Right kidney (tissue), 1 donor: ENCODE measurements at regions not wholly inside any gene's neighbourhood (a gene's known extent, or its start where the extent isn't known, plus 50 kb on each side); places are given as distances from the start of the nearest gene placed in this dataset.
"Not testable (repeated sequence)": the region's sequence is repeated elsewhere in the genome, so short reads cannot be mapped to it uniquely, and the experiment has no call there.

Experiments
- DNase-seq: peaks from one replicate; pipeline ENCODE4 v3.0.0-alpha.2; 2016

DNA sequence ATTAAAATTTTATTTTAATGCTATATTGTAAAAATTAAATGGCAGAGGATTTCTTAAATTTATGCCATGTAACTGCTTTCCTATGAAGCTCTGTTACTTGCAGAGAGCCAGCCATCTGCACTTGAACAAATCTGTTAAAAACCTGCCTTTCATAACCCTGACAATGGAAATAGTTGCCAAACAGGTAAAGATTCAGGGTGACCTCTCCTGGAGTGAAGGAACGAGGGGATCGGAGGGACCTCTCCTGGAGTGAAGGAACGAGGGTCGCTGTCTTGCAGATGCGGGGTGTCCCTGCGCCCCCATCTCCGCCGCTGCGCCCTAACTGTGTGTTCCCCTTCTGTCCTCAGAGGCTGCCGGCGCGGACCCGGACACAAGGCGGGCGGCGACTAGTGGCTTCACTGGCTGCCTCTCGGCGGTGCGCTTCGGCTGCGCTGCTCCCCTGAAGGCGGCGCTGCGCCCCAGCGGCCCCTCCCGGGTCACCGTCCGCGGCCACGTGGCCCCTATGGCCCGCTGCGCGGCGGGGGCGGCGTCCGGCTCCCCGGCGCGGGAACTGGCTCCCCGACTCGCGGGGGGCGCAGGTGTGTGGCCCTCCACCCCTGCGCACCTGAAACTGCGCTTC, 295.9 kb upstream of the SPATA31A3 start:
- DNase-seq = not testable (repeated sequence)

DNA sequence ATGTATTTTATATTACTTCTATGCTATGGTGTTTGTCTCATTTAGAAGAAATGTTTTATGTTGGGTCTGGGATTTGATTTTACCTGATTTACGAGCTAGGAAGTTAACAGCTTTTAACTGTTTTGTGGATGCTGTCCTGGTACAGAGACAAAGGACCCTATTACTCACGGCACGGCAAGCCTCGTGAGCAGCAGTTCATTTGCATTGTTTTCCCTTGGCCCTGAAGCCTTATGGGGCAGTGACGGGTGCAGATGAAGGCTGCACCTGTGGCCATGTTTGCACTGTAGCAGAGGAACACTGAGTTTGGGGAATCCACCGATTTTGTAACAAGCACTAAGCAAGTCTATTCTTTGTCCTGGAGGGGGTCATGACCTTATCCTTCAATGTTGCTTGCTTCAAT, 291.9 kb upstream of the SPATA31A3 start:
- not testable (repeated sequence) for DNase-seq

DNA sequence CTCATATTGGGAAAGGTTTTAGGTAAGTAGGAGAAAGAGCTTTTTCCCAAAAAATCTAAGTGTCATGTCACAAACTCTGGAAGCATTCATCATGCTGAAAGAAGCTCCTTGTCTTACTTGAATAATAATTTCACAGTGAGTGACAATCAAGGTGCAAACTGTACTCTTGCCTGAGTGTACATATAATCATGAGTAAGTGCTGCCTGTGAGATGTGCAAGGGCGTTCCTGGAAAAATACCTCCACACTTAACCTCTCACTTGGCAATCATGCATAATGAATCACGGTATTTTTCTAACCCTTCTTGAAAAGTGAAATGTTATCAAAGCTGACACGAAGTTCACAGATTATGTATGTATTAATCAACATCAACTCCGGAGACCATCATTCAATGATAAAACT, 289.2 kb upstream of the SPATA31A3 start:
- not testable (repeated sequence) for DNase-seq

DNA sequence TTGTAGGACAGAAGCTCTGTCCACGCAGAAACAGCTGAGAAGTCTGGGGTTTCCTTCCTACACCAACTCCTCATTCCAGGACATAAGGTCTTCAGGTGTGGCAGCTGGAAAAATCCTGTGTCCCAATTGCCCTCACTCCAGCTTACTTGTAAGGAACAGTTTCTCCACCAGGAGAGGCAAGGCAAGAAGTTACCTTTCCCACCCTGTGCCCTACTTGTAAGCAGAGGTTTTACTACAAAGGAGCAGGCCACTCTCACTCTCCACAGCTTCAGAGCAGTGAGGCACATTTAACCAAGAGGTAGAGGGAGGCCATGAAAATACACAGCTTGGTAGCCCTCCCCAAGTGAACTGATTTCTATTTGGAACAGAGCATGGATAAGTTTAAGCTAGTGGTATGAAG, 277.3 kb upstream of the SPATA31A3 start:
- DNase-seq = not testable (repeated sequence)

DNA sequence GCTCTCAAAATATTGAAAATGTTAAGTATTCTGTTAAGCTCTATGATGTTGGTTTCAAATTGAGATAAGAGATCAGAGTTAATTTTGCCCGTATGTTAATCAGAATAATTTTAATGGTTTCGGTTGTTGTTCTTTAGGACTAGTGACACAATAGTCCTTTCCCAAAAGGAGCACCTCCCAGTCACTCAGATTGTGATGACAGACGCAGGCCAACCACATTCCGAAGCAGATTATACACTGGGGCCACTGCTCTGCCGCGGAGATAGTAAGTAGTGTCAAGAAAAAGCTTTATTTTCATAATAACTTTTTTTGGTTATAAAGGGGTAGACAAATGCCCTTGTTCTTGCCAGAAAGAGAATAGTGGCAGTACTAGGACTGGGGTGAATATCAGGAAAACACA, 265.5 kb upstream of the SPATA31A3 start:
- DNase-seq = not testable (repeated sequence)

DNA sequence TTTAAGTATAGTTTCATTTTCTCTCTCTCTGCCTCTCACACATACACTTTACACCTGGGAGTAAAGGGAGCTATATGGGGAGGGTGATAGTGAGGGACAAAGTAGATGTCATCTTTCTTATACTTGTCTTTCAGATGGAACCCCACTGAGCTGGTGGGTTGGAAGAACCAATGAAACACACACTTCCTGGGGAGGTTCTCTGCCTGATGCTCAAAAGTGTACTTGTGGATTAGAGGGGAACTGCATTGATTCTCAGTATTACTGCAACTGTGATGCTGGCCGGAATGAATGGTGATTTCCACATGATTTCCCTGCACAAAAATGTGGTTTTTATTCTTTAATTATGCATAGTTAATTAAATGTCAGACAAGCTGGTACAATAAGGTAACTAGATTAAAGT, 256.6 kb upstream of the SPATA31A3 start:
- DNase-seq = not testable (repeated sequence)

DNA sequence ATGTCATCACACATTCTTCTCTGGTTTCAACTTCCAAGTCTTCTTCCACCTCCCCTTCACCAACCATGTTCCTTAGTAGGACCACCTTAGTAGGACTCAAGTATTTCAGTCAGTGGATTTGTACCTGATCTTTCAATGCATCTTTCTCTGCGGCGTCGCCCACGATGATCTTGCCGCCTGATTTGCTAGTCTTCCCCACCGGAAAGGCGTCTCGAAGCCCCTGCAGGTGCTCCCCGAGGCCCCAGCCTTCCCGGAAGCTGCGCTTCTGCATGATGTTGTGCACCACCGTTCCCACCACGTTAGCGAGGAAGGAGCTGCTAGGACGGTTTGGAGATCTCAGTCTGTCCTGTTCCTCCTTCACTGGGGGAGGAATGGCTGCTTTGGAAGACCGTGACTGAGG, 219.7 kb upstream of the SPATA31A3 start:
- not testable (repeated sequence) for DNase-seq

DNA sequence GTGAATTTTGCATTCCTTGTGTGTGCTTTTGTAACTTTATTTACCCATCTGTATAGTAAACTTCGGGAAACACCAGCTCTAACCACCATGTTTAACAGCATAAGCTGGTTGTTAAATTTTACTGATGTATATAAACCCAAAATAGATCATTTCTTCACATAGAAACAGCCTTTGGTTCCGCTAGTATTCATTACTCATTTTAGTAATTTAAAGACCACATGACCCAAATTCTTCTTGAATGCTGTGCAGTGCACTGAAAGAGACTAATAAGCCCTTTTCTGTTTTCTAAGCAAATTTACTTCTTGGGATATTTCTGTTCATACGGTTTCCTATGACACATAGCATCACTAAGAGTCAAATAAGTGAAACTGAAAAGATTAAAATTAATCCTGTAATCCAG, 218.5 kb upstream of the SPATA31A3 start:
- not testable (repeated sequence) for DNase-seq

DNA sequence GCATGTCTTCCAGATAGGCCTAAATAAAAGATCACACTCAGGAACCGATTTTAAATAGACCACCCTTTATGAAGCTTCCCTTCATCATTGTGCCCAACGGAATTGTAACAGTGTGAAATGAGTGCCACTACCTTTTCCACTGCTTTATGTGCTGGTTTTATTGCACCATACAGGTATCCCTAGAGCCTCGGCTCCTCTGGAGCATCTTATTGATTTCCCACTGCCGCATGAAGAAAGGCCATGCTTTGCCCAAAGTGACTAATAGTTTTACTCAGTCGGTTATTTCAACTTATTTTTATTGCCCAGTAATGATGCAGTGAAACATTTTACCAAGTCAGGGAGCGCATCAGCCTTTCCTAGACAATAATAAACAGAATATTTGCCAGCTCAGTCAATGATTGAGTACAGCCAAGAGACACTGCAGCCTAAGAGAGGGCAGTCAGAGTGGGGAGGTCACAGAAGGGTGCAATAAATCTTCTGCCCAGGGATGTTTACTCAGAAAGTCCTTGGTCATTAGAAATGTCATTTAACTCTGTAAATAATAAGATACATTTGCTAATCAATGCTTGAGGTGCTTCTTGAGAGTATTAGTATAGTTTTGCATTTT, 216.6 kb upstream of the SPATA31A3 start:
- DNase-seq = not testable (repeated sequence)

DNA sequence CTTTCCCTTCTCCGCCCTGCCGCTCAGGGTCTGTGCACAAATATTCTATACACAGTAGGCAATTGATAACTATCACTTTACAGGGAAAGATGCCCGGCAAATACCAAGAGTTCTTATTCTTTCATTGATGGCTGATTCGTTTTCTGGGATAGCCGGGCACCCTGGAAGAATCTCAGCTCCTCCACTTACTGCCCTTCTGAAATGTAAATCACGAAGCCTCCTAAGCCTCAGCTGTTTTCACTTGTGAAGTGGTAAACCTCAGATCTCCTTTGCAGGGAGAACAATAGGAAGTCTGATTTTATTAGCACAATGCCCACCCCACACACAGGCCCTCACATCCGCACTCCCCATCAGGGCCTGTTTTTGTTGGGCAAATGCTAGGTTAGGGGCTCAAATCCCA, 203.8 kb upstream of the SPATA31A3 start:
- not testable (repeated sequence) for DNase-seq

DNA sequence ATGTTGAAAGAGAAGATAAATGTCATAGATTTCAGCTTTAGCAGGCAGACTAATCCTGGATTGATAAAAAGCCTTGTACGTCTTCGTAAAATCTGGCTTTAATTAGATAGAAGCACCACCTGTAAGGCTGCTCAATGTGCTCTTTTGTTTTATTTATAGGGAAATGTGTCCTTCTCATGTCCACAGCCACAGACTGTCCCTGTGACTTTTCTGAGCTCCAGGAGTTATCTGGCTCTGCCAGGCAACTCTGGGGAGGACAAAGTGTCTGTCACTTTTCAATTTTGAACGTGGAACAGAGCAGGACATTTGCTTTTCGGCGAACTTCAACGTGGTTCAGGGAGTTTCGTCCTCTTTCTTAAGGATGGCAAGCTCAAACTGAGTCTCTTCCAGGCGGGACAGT, 203.0 kb upstream of the SPATA31A3 start:
- not testable (repeated sequence) for DNase-seq

DNA sequence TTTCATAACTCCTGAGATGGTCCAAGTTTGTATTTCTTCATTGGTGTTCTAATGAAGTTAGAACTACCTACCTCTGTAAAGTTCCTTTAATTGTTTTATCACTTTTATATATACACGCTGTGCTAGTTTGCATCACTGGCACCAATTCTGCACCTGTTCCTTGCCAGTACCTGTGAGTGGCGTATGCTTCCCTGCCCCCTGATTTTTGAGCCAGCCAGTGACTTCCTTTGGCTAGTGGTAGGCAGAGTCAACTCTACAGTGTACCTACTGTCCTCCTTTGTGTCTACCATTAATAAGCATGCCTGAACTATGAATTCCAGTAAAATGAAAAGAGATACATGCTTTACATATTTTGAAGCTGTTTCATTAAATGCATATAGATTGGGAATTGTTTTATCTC, 186.8 kb upstream of the SPATA31A3 start:
- not testable (repeated sequence) for DNase-seq

DNA sequence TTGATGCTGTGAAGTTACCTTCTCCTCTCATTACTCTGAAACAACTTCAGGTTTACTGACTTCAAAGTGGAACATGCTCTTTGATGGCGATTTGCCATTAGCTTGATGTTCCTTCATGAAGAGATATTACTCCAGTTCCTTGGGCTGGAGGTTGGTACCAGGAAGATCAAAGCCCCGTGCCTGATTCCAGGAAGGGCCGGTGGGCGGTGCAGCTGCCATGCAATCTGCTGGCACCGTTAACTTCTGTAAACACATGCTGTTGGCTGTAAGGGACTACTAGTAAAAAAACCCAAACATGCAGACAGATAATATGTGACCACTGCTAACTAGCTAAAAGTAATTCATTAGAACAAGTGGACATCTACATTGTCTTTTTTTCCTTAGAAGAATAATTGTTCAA, 182.8 kb upstream of the SPATA31A3 start:
- DNase-seq = not testable (repeated sequence)

DNA sequence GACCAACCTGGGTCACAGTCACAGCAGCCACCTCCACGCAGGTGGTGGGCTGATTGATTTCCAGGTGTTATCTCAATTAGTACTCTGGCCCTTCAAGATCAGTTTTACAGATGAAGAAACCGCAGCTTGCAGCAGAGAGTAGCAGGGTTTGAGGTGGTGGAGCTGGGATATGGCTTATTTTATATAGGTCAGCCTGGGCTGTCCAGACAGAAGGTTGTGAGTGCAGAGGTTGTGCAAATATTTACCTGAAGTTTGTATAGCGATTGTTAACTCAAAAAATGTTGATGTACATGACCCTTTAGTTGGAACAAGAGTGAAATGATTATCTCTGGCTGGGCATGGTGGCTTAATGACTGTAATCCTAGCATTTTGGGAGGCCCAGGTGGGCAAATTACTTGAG, 179.4 kb upstream of the SPATA31A3 start:
- DNase-seq = not testable (repeated sequence)

DNA sequence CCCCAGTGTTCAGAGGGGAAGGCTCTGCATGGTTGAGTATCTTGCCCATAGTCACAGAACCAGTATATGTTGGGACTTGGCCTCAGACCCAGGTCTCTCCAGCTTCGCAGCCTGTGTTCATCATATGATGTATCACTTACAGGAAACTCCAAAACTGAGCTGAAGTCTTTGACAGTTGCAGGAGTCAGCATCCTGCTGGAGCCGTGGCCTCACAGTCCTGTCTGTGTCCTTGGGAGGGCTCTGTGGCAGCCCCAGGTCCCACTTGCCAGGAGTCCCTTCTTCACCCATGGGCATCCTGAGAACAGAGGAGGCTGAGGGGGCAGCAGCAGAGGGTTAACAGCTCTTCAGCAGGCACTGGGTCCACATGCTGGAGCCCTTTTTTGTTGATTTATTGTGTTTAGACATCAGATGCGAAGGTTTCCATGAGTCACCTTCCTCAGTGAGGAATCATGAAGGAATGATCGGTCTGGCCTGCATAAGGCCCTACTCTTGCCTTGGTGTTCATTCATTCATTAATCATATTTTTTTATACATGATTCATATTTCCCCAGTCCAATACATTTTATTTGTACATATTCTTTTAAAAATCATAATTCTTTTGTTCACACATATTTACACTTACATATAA, 176.3 kb upstream of the SPATA31A3 start:
- DNase-seq = not testable (repeated sequence)

DNA sequence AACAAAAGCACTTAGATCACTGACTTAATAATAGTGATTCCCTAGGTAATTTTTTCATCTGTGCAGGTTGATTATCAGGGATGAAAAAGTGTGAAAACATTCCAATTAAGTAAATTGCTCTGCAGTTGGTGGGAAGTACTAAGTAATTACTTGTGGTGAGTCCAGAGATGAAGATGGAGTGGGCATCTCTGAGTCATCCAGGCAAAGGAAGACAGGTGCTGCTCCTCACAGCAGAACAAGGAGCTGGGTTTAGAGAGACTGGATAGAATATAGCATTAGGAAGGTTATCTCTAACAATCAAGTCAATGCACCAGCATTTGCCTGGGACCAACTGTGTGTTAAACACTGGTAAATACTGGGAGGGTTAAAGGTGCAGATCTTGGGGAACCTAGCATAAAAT, 174.0 kb upstream of the SPATA31A3 start:
- DNase-seq = not testable (repeated sequence)

DNA sequence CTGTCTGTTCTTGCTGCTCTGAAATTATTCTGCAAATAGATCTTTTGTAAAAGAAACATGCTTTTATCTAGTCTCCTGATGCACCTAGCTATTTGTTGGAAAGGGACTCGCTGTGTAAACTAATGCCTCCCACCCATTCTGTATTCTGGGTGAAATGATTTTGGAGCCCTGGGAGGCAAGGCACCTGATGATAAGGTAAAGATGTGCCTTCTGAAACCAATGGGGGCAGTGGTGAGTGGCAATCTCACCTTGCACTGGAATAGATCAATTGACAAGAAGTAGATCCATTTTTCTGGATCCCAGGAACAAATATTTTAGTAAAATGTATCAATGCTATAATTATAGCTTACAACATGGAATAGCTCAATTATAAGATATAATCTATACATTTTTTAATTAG, 170.5 kb upstream of the SPATA31A3 start:
- not testable (repeated sequence) for DNase-seq

DNA sequence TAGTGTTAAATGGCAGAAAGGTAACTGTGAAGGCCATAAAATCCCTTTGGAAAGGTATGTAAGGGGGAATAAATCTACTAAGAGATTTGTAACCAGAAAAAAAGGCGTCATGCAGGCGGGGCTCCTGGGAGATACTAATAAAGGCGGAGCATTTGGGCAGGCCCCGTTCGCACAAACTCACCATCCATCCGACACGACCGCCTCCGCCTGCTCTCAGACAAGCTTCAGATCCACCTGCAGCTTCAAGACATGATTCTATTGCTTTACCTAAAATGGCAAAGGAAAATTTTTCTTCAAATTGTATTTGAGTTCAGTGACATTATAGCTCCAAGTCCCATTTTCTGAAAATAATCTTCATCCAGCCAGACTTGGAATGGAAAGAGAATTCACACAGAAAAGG, 162.9 kb upstream of the SPATA31A3 start:
- DNase-seq = not testable (repeated sequence)

DNA sequence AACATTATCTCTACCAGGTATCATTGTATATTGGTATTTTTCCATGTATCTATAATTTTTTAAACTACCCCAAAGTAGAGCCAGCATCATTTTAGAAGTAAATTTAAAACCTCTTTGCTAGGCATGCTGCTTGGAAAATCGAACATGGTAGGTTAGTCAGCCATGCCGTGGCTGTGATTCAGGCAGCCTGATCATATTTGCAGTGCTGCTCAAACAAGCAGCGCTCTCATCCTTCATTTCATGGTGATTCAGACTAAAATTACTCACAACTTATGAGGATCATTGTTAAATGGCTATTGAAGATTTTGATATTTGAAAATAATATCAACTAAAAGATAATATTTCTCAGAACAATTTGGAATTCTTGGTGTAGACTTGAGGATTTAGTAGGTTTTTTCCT, 161.2 kb upstream of the SPATA31A3 start:
- DNase-seq = not testable (repeated sequence)

DNA sequence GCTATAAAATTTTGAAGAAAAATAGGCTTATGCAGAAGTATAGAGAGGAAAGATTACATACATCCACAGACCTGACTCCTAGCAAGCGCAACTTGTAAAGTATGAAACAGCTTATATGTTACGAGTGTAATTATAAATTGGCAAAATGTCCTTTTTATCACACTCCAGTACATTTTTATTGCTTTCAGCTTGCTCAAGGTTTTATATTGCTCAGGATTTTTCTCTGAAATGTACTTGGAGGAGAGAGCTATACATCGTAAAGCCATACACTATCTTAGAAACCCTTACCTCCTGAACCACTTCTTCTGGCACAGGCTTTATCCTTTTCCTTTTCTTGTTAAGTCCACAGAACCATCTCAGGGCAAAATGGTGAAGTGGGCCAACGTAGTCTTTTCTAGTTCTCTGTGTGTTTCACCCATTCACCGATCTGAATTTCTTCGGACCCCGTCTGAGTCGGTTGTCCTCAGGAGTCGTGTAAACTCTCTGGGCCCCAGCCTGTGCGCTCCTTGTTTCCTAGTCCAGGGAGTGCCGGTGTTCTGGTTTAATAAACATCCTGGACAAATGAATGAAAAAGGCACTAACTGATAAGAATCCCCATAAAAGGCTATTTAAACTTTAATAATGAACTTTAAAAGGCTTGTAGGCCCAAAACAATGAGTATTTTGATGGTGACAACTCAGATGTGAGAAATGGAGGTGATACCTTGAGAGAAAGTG, 150.2 kb upstream of the SPATA31A3 start:
- not testable (repeated sequence) for DNase-seq

DNA sequence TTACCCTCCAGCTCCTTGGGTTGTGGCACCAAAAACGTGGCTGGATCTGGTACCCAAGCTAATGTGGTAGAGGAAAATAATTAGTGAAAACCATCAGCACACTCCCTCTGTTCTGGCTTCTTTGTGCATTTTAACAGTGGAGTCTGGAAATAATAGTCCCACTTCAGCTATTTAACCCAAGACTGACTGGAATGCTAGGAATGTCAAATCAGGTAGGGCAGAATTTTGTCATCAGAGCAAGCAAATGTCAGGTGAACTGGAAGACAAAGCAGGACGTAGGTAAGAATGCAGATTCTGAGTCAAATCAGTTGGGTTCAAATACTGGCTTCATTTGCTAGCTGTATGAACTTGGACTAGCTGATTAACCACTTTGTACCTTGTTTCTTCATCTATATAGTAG, 144.0 kb upstream of the SPATA31A3 start:
- not testable (repeated sequence) for DNase-seq

DNA sequence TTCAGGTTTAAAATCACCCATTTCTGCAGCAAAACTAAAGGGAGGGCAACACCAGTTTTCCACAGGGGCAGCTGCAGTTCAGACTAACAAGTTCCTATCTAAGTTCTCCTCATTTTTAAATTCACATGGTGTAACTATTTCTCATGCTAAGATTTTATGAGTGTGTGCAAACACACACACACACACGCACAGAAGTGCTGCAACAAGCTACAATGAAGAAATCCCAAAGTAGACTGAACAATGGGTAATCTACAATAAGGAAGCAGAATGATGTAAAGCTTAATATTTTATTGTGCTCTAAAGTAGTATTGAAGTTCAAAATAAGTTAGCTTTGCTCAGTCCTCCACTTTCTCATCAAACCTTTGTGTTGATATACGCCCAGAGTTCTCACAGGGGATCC, 140.8 kb upstream of the SPATA31A3 start:
- not testable (repeated sequence) for DNase-seq

DNA sequence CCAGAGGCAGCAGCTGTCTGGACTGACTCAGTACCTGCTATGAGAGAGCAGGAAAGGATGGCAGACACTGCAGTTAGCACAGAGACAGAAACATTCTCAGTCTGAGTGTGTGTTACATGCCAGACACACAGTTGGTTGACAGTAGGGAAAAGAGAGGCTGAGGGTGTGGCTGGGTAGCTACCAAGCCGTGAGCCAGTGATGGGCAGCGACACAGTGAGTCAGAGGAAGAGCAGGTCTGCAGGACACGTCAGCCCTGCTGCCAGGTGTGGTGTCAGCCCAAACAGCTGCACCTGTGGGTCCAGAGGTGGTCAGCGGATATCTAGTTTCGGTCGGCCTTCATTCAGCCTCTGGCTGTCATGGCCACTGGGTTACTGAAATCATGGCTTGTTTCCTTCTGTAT, 124.4 kb upstream of the SPATA31A3 start:
- DNase-seq = not testable (repeated sequence)
